Right lobe of liver (tissue), 6 donors: ENCODE measurements at regions not wholly inside any gene's neighbourhood (a gene's known extent, or its start where the extent isn't known, plus 50 kb on each side); places are given as distances from the start of the nearest gene placed in this dataset.

Experiments
- ATAC-seq, 4 donors: fragments of 200-7000 bp; cut with Tn5 transposase; one replicate each; pipeline ENCODE4 v1.9.1; 2020; ENCODE audit warnings: mild to moderate bottlenecking in 4 of 4, moderate library complexity in 4 of 4
- DNase-seq, 3 donors: peaks; one replicate each; pipeline ENCODE4 v3.0.0-alpha.2; 2020
- H3K27ac ChIP-seq, 3 donors: fragments of 200-600 bp; one replicate each; pipeline ENCODE4 v1.8.0; 2022
- H3K27me3 ChIP-seq, 2 donors: fragments of 200-600 bp; one replicate each; pipeline ENCODE4 v1.8.0; 2022
- H3K36me3 ChIP-seq, 4 donors: fragments of 200-600 bp; sonication (generic) in 1 of 4; one replicate each; pipeline versions ENCODE4 v1.5.1 to v1.8.0; 2017 to 2022; ENCODE audit warnings: control low read depth in 1 of 4
- H3K4me1 ChIP-seq, 4 donors: fragments of 200-600 bp; sonication (generic) in 1 of 4; one replicate each; pipeline versions ENCODE4 v1.5.1 to v1.8.0; 2017 to 2022; ENCODE audit warnings: control low read depth in 1 of 4
- H3K4me3 ChIP-seq, 3 donors: fragments of 200-600 bp; one replicate each; pipeline ENCODE4 v1.8.0; 2022
- H3K9me3 ChIP-seq, 4 donors: fragments of 200-600 bp; sonication (generic) in 1 of 4; one replicate each; pipeline versions ENCODE4 v1.5.1 to v1.8.0; 2017 to 2022; ENCODE audit warnings: control low read depth in 1 of 4
- CTCF ChIP-seq, 4 donors: fragments of 200-600 bp in 3 of 4; fragments of 450-650 bp in 1 of 4; IDR thresholded peaks; one replicate each; pipeline versions ENCODE4 v1.5.1 to v1.8.0; 2016 to 2022; ENCODE audit warnings: antibody characterized with exemption in 4 of 4, mild to moderate bottlenecking in 2 of 4
- POLR2A ChIP-seq: fragments of 450-650 bp; IDR thresholded peaks from one replicate; pipeline ENCODE4 v1.6.1; 2017; ENCODE audit warnings: antibody characterized with exemption, mild to moderate bottlenecking
- WGBS: methylation state at CpG from one replicate; pipeline ENCODE4 v1.1.6; 2018; ENCODE audit warnings: low coverage, low lambda C conversion rate; ENCODE audit not compliant: insufficient coverage; ENCODE audit errors: missing lambda C conversion rate; 5-methylcytosine and 5-hydroxymethylcytosine counted together
- intact Hi-C, 2 donors: fragments of 100-400 bp; cut with DNase I; formaldehyde crosslinking; loops; one replicate each; pipeline versions ENCODE4 v1.11.2 to v1.14.1; 2022
- donor health status: DM: no; HTN: yes; CAD: no.
- donor health status: DM: no; HTN: no; CAD: no.
- donor health status: DM: no; HTN: no; CAD: no.
- donor health status: DM: no; HTN: yes; CAD: no.
- donor health status: DM: no; HTN: yes; CAD: no.

GRCh38 chr4:185945906-185946305 lies 123.0 kb upstream of the TLR3 start:
- H3K4me1 ChIP-seq, result no peaks in the 10 kb centered on the region
- H3K27me3 ChIP-seq, result no peaks in the 10 kb centered on the region
- H3K4me3 ChIP-seq, result no peak overlapping the region
- ATAC-seq (no peak), DNase-seq (no peak)
- no peak overlapping the region for H3K27ac ChIP-seq
- no peaks in the 10 kb centered on the region for H3K9me3 ChIP-seq
- H3K36me3 ChIP-seq, result no peaks in the 10 kb centered on the region
- TF ChIP-seq POLR2A (no peak), CTCF (IDR thresholded peaks at IDR 0.05) (no peak)
- intact Hi-C loops, result no loop called here
- 87% methylated on average over 3 of the region's 3 CpGs for WGBS

GRCh38 chr4:185950891-185951290 lies 118.1 kb upstream of the TLR3 start:
- Histone ChIP-seq H3K36me3 (no peaks in the 10 kb centered on the region), H3K4me1 (no peaks in the 10 kb centered on the region), H3K27me3 (no peaks in the 10 kb centered on the region), H3K4me3 (no peak overlapping the region), H3K27ac (no peak overlapping the region), H3K9me3 (no peaks in the 10 kb centered on the region)
- intact Hi-C loops, result no loop called here
- 74% methylated on average over 5 of the region's 5 CpGs for WGBS
- no peak for ATAC-seq
- TF ChIP-seq CTCF (IDR thresholded peaks at IDR 0.05), result no peak
- no peak for TF ChIP-seq POLR2A
- DNase-seq, result no peak

- no peak overlapping the region for H3K27ac ChIP-seq
- H3K27me3 ChIP-seq, result no peaks in the 10 kb centered on the region
- no peak for ATAC-seq
- no peaks in the 10 kb centered on the region for H3K9me3 ChIP-seq
- H3K4me3 ChIP-seq, result no peak overlapping the region
- intact Hi-C loops, result no loop called here
- H3K36me3 ChIP-seq, result no peaks in the 10 kb centered on the region
- DNase-seq, result no peak
- TF ChIP-seq CTCF (IDR thresholded peaks at IDR 0.05) (no peak), POLR2A (no peak)
- WGBS, result 88% methylated on average over 7 of the region's 7 CpGs
- H3K4me1 ChIP-seq, result no peaks in the 10 kb centered on the region
Measured at GRCh38 chr4:185955151-185955770, 113.7 kb upstream of the TLR3 start.

- no peak for TF ChIP-seq POLR2A
- no peak for TF ChIP-seq CTCF (IDR thresholded peaks at IDR 0.05)
- ATAC-seq, result no peak
Measured at GRCh38 chr4:185955826-185956543, 113.0 kb upstream of the TLR3 start.

More at GRCh38 chr4:185955826-185956543, 113.0 kb upstream of the TLR3 start:
- no peak overlapping the region for H3K27ac ChIP-seq
- no peaks in the 10 kb centered on the region for H3K9me3 ChIP-seq
- 77% methylated on average over 6 of the region's 15 CpGs for WGBS
- no peak overlapping the region for H3K4me3 ChIP-seq
- no peak for DNase-seq
- intact Hi-C loops, result no loop called here
- H3K36me3 ChIP-seq, result no peaks in the 10 kb centered on the region
- no peaks in the 10 kb centered on the region for H3K4me1 ChIP-seq
- no peaks in the 10 kb centered on the region for H3K27me3 ChIP-seq
